ENCODE measurements at regions not wholly inside any gene's neighbourhood (a gene's known extent, or its start where the extent isn't known, plus 50 kb on each side); places are given as distances from the start of the nearest gene placed in this dataset.

DNA sequence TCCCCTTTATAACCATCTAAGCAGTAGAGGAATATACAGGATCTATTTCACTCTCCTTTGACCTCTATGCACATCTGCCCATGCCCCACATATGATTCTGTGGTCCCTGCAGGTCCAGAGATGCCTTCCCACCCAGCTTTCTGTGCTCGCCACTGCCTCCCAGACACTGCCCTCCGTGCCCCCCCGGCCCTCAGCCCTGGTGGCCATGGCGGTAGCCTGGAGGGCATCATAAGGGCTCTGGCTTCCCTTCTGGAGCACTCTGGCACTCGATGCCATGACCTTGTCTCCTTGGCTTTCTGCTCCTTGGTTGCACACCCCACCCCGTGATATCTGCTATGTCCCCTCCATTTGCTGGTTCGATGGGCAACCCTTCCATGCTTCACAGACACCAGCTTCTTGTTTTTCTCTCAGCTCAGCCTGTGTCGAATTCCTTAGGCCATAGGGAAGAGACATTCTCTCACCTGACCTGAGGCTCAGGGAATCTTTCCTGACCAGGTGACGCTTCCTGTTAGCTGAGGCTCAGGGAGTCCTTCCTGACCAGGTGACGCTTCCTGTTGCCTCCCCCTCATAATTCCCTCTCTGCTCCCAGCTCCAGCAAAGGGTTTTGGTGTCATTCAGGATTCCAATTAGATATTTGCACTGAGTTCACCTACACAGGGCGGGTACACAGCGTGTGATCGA, 100.4 kb upstream of the GLI3 start:
- no peak overlapping the region for H3K27ac Mint-ChIP-seq
- CTCF ChIA-PET: no interaction called here
- H3K27me3 Mint-ChIP-seq (ENCODE audit: low read depth): no peaks in the 10 kb centered on the region

DNA sequence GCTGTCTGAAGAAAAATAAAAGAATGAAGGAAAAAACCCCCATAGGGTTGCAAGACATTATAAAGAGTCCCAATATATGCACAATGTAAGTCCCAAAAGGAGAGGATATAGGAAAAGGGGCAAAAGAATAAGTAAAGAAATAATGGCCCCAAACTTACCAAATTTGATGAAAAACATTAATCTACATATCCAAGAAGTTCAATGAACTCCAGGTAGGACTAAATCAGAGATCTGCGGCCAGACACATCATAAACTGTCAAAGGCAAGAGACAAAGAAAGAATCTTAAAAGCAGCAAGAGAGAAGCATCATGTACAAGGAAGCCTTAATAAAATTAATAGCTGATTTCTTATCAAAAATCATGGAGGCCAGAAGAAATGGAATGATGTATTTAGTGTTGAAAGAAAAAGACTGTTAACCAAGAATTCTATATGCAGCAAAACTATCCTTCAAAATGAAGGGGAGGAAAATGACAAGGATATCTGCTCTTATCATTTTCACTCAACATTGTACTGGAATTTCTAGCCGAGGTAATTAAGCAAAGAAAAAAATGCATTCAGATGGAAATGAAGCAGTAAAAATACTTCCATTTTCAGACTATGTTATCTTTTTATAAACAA, 95.7 kb upstream of the GLI3 start:
- no peaks in the 10 kb centered on the region for H3K36me3 Mint-ChIP-seq (ENCODE audit: low read depth)
- H3K4me1 Mint-ChIP-seq (ENCODE audit: low read depth): no peaks in the 10 kb centered on the region
- H3K9me3 Mint-ChIP-seq: peaks cover 15% of the 10 kb centered on the region
- no peak overlapping the region for H3K4me3 Mint-ChIP-seq
- no peaks in the 10 kb centered on the region for H3K27me3 Mint-ChIP-seq (ENCODE audit: low read depth)
- CTCF ChIA-PET: interaction anchor here (0.7 kb wide), 1 partner anchor 13 kb away, joined by 3 read pairs; no protein-coding TSS in a partner anchor
- DNase-seq: no peak
- intact Hi-C loops (cut with micrococcal nuclease): no loop called here
- H3K27ac Mint-ChIP-seq: no peak overlapping the region

More for the DNA sequence above, 100.4 kb upstream of the GLI3 start:
- Mint-ChIP-seq H3K9me3 (peaks cover 11% of the 10 kb centered on the region), H3K36me3 (ENCODE audit: low read depth) (no peaks in the 10 kb centered on the region), H3K4me1 (ENCODE audit: low read depth) (no peaks in the 10 kb centered on the region), H3K4me3 (no peak overlapping the region)
- no peak for DNase-seq
- intact Hi-C loops (cut with micrococcal nuclease): no loop called here

DNA sequence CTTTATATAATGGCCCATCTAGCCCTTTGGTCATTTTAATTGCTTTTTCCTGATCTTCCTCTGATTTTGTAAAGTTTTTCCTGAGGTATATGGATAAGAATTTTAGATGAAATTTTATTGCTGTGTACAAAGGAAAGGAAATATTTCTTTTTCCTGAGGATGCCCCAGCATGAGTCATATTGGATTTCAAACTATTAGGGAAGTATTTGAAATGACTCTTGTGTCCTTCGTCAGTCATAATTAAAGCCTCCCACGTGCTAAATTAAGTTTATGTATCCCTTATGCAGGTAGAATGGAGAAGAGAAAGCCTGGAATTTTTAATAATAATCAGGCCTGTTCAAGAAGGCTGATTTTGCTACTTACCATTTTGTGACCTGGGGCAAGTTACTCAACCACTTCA, 82.6 kb upstream of the GLI3 start:
- Mint-ChIP-seq H3K4me3 (no peak overlapping the region), H3K36me3 (ENCODE audit: low read depth) (no peaks in the 10 kb centered on the region), H3K27me3 (ENCODE audit: low read depth) (peaks cover 2% of the 10 kb centered on the region), H3K4me1 (ENCODE audit: low read depth) (no peaks in the 10 kb centered on the region), H3K27ac (no peak overlapping the region), H3K9me3 (no peaks in the 10 kb centered on the region)
- no peak for DNase-seq
- CTCF ChIA-PET: no interaction called here
- intact Hi-C loops (cut with micrococcal nuclease): no loop called here

DNA sequence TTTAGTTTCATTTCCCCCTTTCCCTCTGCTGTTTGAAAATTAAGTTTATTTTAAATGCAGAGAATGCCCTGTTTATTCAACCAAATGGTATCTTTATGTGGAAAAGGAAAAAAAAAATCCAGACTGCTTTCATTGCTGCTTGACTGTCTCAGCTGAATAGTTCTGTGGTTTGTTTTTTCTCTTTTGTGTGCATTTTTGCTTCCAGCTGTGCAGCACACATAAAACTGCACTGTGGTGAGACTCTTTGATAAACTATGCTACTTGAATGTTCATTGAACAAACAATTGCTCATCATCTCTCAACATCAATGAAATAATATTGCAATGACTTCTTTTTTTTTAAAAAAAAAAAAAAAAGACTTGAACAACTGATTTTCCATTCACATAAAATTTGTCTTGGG, 78.6 kb upstream of the GLI3 start:
- Mint-ChIP-seq H3K9me3 (peaks cover 4% of the 10 kb centered on the region), H3K4me3 (no peak overlapping the region), H3K27me3 (ENCODE audit: low read depth) (no peaks in the 10 kb centered on the region), H3K36me3 (ENCODE audit: low read depth) (no peaks in the 10 kb centered on the region), H3K4me1 (ENCODE audit: low read depth) (no peaks in the 10 kb centered on the region), H3K27ac (no peak overlapping the region)
- DNase-seq: no peak
- CTCF ChIA-PET: no interaction called here
- intact Hi-C loops (cut with micrococcal nuclease): no loop called here

DNA sequence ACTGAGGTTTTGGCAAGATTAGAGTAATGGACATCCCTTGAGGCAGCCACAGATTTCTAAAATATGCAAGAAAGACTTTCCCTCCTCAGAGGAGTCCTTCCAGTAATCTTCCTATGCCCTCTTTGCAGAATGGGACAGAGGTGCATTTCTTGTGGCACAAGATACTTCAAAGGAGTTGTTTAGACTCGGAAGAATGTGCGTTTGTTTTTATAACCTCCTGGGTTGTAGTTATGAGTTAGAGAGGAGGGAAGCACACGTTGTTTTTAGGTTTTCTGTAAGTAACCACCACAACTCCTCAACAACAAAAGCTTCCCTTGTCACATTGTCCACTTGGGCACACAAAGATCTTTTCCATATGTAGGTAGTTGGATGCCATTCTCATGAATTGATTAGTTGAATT, 78.1 kb upstream of the GLI3 start:
- DNase-seq: no peak
- peaks cover 4% of the 10 kb centered on the region for H3K9me3 Mint-ChIP-seq
- no peaks in the 10 kb centered on the region for H3K27me3 Mint-ChIP-seq (ENCODE audit: low read depth)
- no peak overlapping the region for H3K27ac Mint-ChIP-seq
- CTCF ChIA-PET: no interaction called here
- no peaks in the 10 kb centered on the region for H3K36me3 Mint-ChIP-seq (ENCODE audit: low read depth)
- H3K4me3 Mint-ChIP-seq: no peak overlapping the region
- no peaks in the 10 kb centered on the region for H3K4me1 Mint-ChIP-seq (ENCODE audit: low read depth)
- intact Hi-C loops (cut with micrococcal nuclease): no loop called here

DNA sequence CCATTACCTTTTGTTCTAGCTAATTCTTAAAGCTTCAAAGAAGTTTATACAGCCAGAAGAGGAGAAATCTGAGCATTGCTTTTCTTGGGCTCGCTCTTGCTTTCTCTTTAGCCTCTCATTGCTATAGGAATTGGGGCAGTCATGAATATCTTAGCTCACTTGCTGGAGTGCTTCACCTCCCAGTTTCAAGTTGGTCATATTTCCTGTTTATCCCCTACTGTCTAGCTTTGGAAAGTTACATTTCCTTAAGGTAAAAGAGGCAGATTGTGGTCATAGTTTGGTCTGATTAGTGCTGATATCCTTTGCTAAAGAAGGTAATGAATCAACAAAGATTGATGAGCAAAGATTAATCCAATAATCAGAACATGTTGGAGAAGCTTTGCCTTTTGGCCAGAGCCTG, 77.7 kb upstream of the GLI3 start:
- Mint-ChIP-seq H3K27me3 (ENCODE audit: low read depth) (no peaks in the 10 kb centered on the region), H3K4me1 (ENCODE audit: low read depth) (no peaks in the 10 kb centered on the region), H3K36me3 (ENCODE audit: low read depth) (no peaks in the 10 kb centered on the region), H3K27ac (no peak overlapping the region), H3K4me3 (no peak overlapping the region), H3K9me3 (peaks cover 4% of the 10 kb centered on the region)
- CTCF ChIA-PET: no interaction called here
- no peak for DNase-seq
- intact Hi-C loops (cut with micrococcal nuclease): no loop called here

DNA sequence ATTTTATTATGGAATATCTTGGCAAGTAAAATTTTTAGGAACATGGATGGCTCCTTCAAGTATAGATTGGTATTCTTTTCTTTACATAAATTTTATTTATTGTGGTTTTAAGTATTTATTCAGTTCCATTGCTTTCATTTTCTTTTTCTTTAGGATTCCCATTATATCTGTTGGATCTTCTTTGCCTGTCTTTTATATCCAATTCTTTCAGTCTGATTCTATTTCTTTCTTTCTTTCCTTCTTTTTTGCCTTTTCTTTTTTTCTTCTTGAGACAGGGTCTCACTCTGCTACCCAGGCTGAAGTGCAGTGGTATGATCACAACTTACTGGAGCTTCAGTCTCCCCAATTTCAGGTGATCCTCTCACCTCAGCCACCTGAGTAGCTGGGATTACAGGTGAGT, 74.2 kb upstream of the GLI3 start:
- H3K4me1 Mint-ChIP-seq (ENCODE audit: low read depth): no peaks in the 10 kb centered on the region
- H3K36me3 Mint-ChIP-seq (ENCODE audit: low read depth): no peaks in the 10 kb centered on the region
- no peaks in the 10 kb centered on the region for H3K27me3 Mint-ChIP-seq (ENCODE audit: low read depth)
- no peak overlapping the region for H3K4me3 Mint-ChIP-seq
- no peak for DNase-seq
- intact Hi-C loops (cut with micrococcal nuclease): no loop called here
- H3K27ac Mint-ChIP-seq: no peak overlapping the region
- peaks cover 10% of the 10 kb centered on the region for H3K9me3 Mint-ChIP-seq
- CTCF ChIA-PET: no interaction called here

DNA sequence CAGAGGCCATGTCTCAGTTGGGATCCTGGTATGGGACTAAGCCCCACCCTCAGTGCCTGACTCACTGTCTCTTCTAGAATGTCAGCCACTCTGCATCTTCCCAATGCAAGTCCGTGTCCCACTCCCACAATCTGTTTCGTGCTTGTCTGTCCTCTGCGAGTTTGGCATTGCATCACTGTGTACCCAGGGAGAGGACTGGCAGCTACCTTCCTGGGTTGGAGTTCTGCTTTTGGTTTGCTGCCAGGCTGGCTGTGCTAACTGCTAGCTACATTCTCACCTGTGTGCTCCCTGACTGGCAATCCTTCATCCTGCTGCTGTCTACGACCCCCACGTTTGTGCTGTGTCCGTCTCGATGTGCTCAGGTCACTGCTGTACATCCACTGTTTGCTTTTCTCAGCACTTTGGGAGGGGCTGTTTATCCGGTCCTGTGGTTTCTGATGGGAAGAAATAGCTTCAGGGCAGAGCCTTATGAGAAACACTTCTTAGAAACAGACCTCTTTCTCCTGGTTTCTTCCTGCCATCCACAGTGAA, 56.0 kb upstream of the GLI3 start:
- intact Hi-C loops (cut with micrococcal nuclease): no loop called here
- CTCF ChIA-PET: no interaction called here
- Mint-ChIP-seq H3K4me1 (ENCODE audit: low read depth) (no peaks in the 10 kb centered on the region), H3K36me3 (ENCODE audit: low read depth) (no peaks in the 10 kb centered on the region), H3K9me3 (no peaks in the 10 kb centered on the region), H3K27ac (no peak overlapping the region), H3K27me3 (ENCODE audit: low read depth) (no peaks in the 10 kb centered on the region), H3K4me3 (no peak overlapping the region)
- DNase-seq: no peak

DNA sequence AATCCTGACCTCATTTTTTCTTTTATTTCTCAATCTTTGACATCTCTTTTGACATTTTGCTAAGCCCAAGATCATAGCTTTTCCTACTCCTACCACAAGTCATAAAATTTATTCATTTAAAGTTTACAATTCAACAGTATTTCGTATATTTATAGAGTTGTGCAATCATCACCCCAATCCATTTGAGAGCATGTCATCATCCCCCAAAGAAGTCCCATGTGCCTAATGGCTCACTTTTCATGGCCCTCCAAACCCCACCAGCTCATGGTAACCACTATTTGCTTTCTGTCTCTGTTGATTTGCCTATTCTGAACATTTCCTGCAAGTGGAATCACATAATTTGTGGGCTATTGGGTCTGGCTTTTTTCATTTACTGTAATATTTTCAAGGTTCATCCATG, 52.5 kb upstream of the GLI3 start:
- DNase-seq: no peak
- CTCF ChIA-PET: no interaction called here
- intact Hi-C loops (cut with micrococcal nuclease): no loop called here
- Mint-ChIP-seq H3K9me3 (no peaks in the 10 kb centered on the region), H3K4me1 (ENCODE audit: low read depth) (no peaks in the 10 kb centered on the region), H3K27ac (no peak overlapping the region), H3K27me3 (ENCODE audit: low read depth) (no peaks in the 10 kb centered on the region), H3K36me3 (ENCODE audit: low read depth) (no peaks in the 10 kb centered on the region), H3K4me3 (no peak overlapping the region)
